ENCODE measurements at regions not wholly inside any gene's neighbourhood (a gene's known extent, or its start where the extent isn't known, plus 50 kb on each side); places are given as distances from the start of the nearest gene placed in this dataset.
"Not testable (repeated sequence)": the region's sequence is repeated elsewhere in the genome, so short reads cannot be mapped to it uniquely, and the experiment has no call there.

- no peak for DNase-seq (ENCODE audit: low spot score)
These were observed 197.6 kb upstream of the CHST9 start for GRCh38 chr18:27382567-27383216.

DNA sequence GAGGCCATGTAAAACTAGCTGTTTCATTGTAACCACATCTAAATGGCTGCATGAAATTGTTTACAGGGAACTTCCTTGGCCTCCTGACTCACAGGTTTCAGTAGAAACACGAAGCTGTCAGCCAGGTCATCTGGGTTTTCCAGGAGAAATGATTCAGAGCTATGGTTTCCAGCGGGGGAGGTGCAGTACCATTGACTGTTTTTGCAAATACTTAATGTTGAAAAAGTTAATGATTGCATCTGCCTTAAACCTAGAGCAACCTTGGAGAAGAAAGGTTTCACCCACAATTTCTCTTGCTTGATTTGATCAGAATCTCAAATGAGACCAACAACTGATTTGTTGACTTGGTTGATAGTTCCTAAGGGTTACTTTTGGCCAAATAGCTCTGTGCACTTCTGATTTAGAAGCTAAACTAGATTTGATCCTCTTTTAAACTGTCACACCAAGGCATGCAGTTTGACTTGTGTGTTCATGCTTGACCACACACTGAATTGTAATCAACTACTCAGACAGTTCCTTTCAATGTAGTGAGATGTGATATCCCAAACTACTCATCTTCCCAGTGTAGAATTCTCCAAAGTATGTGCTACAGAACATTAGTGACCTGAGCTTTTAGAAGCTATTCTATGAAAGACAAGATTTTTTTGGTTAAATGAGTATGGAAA lies 193.5 kb upstream of the CHST9 start:
- DNase-seq (ENCODE audit: low spot score), result no peak

DNA sequence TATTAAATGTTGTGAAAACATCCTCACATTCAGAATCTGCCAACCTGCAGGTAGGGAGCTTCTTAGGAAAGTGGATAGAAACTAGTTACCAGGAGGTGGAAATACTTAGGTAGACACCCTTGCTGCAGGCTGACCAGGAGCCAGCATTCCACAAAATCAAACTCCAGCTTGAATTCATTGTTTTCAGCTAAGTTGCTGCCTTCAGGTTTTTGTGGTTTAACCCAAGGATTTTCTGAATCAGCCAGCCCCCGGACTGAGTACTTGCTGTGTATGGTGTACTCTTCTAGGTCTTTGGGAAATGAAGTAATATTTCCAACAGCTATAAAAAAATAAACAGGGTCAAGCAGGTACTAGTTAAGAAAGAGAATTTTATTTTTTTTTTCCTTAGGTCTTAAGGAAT lies 192.1 kb upstream of the CHST9 start:
- no peak for DNase-seq (ENCODE audit: low spot score)

- no peak for DNase-seq (ENCODE audit: low spot score)
These were observed 187.3 kb upstream of the CHST9 start for GRCh38 chr18:27372386-27372785.

DNA sequence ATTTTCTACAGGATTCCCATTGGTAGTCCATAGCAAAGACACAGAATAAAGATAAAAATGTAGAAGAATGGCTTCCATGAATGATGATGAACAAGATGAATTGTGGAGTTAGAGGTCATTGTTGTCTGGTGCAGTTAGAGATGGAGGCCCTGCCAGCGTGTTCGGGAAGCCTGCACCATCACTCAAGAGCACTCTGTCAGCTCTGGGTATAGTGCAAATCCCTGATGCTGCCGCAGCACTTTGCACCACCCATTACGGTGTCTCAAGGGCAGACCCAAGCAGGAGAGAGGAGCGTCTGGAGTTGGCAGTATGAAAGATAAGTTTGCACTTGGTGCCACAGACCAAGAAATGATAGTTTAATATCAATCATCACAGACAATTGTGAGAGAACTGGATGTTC lies 181.6 kb upstream of the CHST9 start:
- no peak for DNase-seq (ENCODE audit: low spot score)

DNA sequence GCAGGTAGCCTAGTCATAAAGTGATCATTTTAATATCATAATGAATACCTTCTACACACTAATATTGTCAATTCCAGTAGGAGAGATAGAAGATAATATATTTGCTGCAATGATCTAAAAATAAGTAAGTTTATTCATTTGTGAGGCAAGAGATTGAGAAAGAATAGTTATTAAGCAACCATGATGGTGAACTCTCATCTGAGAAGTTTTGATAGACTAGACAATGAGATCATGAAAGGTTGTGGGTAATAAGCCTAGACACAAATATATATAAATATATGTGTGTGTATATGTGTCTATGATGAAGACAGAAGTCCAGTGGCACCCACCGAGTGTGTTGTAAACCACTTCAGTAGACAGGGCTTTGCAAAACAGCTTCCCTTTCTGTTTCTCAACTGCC lies 181.0 kb upstream of the CHST9 start:
- no peak for DNase-seq (ENCODE audit: low spot score)

DNA sequence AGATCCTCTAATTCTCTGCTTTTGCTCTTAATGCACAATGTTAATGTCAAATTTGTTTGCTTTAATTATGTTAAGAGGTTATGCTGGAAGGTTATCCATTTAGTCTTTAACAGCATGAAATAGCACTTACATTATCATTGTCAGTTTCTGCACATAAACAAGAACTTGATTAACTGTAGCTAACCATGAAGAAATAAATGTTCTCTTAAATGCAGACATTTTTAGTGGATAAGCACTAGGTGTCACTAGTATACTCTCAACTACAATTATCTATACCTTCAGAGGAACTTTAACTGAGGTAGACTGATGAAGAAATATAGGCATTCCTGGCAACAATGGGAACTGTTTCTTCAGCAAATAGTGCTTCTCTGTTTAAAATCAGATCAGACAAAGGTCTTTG lies 178.8 kb upstream of the CHST9 start:
- peak; percentile 43 for DNase-seq (ENCODE audit: low spot score)

- no peak for DNase-seq (ENCODE audit: low spot score)
These were observed 176.4 kb upstream of the CHST9 start for GRCh38 chr18:27361477-27361876.

GRCh38 chr18:27355308-27355707 lies 170.2 kb upstream of the CHST9 start:
- DNase-seq (ENCODE audit: low spot score), result no peak

DNA sequence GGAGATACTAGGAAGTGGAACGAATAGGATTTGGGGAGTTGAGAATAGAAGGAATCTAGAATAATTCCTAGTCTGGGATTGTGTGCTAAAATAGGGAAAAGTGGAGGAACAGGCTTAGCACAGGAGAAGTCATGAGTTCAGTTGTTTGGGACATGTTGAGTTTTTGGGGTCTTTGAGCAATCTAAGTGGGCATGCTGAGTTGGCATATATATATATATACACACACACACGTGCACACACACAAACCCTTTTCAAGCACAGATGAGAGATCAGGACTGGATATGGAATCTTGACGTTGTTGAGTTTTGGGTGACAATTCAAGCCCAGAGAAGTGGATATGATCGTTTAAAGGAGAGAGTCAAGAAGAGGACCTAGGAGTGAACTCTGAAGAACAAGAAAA lies 168.2 kb upstream of the CHST9 start:
- DNase-seq (ENCODE audit: low spot score), result no peak

- no peak for DNase-seq (ENCODE audit: low spot score)
These were observed 164.3 kb upstream of the CHST9 start for GRCh38 chr18:27349284-27349882.

DNA sequence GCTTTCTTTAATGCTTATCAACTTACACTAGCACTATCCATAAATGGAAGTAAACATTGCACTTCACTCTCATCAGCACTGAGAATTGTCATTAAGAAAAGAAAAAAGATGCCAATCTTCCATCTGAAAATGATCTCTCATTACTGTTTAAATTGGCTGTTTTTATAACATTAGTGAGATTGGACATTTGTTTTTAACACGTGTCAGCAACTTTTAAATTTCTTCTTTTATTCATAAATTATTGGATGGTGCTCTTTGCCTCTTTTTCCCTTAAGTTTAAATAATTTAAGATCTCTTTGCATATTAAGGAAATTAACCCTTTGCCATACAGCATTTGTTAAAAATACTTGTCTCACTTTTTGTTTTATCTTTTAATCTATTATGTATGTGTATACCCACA lies 146.5 kb upstream of the CHST9 start:
- DNase-seq (ENCODE audit: low spot score), result no peak

DNA sequence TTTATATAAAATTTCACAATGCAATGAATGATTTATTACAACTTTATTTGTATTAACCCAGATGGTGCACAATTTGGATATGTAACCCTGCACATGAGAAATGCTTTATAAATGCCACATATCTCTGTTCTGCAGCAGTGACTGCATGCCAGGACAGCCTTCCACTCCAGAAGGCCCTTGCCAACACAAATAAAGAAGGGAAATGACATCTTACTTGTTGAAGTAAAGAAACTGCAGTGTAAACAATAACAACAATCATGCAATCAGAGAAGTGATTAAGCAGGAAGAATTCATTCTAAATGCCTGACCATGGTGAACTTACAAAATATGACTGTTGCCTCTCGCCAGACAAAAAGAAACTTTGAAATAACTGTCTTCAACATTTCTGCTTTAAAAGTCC lies 129.9 kb upstream of the CHST9 start:
- DNase-seq (ENCODE audit: low spot score), result no peak

DNA sequence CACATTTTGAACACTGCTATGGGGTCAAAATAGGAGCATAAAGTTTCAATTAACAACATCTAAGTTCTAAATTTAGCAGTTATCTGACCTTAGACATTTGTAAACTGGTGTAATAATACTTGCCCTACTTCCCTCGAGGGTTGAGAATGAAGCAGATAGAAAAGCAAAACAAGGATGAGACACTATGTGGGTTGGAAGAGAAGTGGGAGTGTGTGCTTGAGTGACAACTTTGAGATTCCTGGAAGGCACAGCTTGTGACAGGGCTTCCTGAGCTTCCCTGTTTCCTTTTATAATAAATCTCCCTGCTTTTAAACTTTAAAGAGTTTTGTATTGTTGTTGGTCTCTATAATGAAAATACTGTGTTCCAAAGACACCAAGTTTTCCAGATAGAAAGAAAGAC lies 128.6 kb upstream of the CHST9 start:
- no peak for DNase-seq (ENCODE audit: low spot score)

DNA sequence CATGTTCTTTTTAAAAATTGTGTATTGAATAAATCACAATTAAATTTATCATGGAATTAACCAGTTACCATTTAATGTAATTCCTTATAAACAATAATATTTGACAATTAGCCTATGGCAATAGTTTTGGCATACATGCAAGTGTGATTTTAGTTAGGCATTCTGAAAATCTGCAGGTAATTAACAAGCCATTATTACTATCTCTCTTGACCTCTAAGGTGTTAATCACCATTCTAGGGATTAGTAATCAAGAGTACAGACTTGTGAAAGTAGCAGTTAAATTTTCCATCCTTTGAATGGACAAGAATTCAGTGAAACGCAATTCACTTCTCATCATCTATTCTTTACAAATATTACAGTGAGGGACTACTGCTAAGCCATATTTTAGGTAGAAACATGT lies 127.7 kb upstream of the CHST9 start:
- no peak for DNase-seq (ENCODE audit: low spot score)

GRCh38 chr18:27312153-27312552 lies 127.0 kb upstream of the CHST9 start:
- no peak for DNase-seq (ENCODE audit: low spot score)

DNA sequence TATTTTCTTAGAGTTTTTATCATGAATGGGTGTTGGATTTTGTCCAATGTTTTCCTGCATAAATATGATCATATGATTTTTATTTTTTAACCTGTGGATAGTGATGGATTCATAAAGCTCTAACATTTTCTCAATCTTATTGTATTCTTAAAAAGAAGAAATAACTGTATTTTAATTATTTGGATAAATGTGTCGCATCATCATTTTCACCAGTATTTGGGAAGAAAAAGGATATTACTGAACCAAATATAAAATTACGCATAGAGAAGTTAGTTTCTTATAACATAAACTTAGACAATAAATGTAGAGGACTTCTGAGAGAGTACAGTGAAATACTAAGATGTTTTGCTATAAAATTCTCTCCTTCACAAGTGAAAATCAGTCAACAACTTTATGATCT lies 126.0 kb upstream of the CHST9 start:
- DNase-seq (ENCODE audit: low spot score), result no peak

DNA sequence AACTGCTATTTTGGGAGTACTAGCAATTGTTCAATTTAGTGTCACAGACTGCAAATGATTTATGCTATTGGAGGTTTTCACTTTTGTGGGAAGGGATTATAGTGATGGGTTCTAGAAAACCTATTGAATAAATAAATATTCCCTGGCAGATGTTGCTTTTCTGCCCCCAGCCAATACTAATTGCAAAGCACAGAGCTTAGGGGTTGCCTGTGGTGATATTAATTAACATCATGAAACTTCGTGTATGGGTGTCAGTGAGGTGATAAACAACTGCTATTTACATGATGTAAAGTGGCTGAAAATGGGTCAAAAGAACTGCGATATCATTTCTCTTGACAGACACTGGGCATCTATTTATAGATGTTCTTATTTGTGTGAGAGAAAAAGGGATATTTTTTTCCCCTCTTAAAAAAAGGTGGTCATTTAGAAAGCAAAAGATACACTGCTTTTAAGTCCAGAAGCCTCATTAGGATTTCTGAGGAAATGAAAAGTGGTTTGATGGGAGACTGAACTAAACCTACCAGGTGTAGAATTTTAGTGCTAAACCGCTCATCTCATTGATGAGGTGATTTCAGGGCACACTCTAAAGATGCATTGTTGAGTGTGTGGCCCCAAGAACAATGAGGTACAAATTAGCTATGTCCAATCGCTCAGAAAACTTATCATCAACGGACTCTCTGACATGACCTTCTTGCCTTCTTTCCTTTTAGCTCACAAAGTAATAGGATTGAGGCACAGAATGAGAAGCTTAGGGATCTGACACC lies 116.7 kb upstream of the CHST9 start:
- DNase-seq (ENCODE audit: low spot score), result no peak

- peak; percentile 3 for DNase-seq (ENCODE audit: low spot score)
These were observed 113.2 kb upstream of the CHST9 start for GRCh38 chr18:27298214-27298804.

DNA sequence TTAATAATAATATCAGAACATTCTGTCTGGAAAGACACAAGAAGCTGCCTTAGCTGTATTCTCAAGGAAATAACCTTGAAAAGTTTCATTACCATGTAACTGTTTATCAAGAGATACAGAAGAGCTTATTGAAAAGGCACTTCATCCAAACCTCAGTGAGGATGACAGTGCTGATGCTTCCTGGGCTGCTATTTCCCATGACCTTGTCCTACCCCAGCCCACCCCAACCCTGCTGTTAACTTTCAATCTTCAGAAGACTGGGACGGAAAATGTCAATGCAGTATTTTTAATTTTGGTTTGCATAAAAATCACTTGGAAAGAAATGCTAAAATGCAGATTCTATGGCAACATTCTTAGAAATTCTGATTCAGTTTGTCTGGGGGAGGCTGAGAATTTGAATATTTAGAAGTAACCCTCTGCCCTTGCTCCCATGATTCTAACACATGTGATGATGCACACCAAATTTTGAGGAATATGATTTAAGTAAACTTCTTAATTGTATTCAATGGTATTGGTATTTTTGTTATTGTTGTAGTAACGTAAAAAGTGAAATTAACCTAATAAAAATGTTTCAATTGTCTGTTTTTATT lies 101.0 kb upstream of the CHST9 start:
- DNase-seq (ENCODE audit: low spot score), result not testable (repeated sequence)

- DNase-seq (ENCODE audit: low spot score), result no peak
These were observed 93.0 kb upstream of the CHST9 start for GRCh38 chr18:27278131-27278530.

DNA sequence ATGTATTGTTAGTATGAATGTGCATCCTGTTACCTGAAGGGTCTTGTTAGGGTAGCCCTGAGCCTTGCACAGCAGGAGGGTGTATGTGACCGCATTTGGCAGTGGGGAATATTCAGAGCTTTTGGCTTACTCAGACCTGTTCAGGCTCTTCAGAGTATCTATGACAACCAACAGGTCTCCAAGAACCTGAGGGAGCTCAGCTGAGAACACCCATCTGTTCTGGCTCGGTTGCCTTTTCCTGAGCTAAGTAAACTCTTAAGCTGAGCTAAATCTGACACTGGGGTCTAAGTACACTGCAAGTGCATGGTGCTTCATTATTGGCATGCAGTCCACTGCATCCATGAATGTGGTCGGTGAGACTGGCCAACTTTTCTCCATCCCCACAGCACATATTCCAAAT lies 92.4 kb upstream of the CHST9 start:
- DNase-seq (ENCODE audit: low spot score), result no peak
